ENCODE measurements at regions not wholly inside any gene's neighbourhood (a gene's known extent, or its start where the extent isn't known, plus 50 kb on each side); places are given as distances from the start of the nearest gene placed in this dataset.

GRCh38 chrX:13476384-13476783 lies 93.0 kb upstream of the EGFL6 start:
- intact Hi-C loops (cut with DNase I; ENCODE audit: low total_unique reads) = no loop called here
- no peak overlapping the region for H3K4me3 ChIP-seq
- no peaks in the 10 kb centered on the region for H3K27me3 ChIP-seq
- H3K4me1 ChIP-seq = peaks cover 0 to 39% (median 0%) of the 10 kb centered on the region in 4 donors
- H3K9me3 ChIP-seq = no peaks in the 10 kb centered on the region
- no peak overlapping the region for H3K27ac ChIP-seq
- no peak for DNase-seq
- no peak for TF ChIP-seq CTCF (IDR thresholded peaks at IDR 0.05)
- no peaks in the 10 kb centered on the region for H3K36me3 ChIP-seq

- H3K9me3 ChIP-seq = no peaks in the 10 kb centered on the region
- H3K27ac ChIP-seq = peak overlapping the region; percentile 70 to 73
- H3K4me1 ChIP-seq = peaks cover 0 to 31% (median 0%) of the 10 kb centered on the region in 4 donors
- no peak for DNase-seq
- no peaks in the 10 kb centered on the region for H3K36me3 ChIP-seq
- no peaks in the 10 kb centered on the region for H3K27me3 ChIP-seq
- intact Hi-C loops (cut with DNase I; ENCODE audit: low total_unique reads) = no loop called here
- no peak for TF ChIP-seq CTCF (IDR thresholded peaks at IDR 0.05)
- no peak overlapping the region for H3K4me3 ChIP-seq
Measured at GRCh38 chrX:13474164-13474516, 95.3 kb upstream of the EGFL6 start.

- no peaks in the 10 kb centered on the region for H3K27me3 ChIP-seq
- no peaks in the 10 kb centered on the region for H3K36me3 ChIP-seq
- no peak for DNase-seq
- no peak for TF ChIP-seq CTCF (IDR thresholded peaks at IDR 0.05)
- peaks cover 0 to 28% (median 0%) of the 10 kb centered on the region in 4 donors for H3K4me1 ChIP-seq
- H3K27ac ChIP-seq = peak overlapping the region; percentile 70 to 73
- H3K4me3 ChIP-seq = no peak overlapping the region
- intact Hi-C loops (cut with DNase I; ENCODE audit: low total_unique reads) = no loop called here
- H3K9me3 ChIP-seq = no peaks in the 10 kb centered on the region
Measured at GRCh38 chrX:13473442-13474163, 95.8 kb upstream of the EGFL6 start.

GRCh38 chrX:13472975-13473374 lies 96.4 kb upstream of the EGFL6 start:
- H3K27ac ChIP-seq = peak overlapping the region; percentile 70 to 73
- no peak for TF ChIP-seq CTCF (IDR thresholded peaks at IDR 0.05)
- H3K4me3 ChIP-seq = no peak overlapping the region
- peaks cover 0 to 23% (median 0%) of the 10 kb centered on the region in 4 donors for H3K4me1 ChIP-seq
- no peaks in the 10 kb centered on the region for H3K36me3 ChIP-seq
- intact Hi-C loops (cut with DNase I; ENCODE audit: low total_unique reads) = no loop called here
- no peaks in the 10 kb centered on the region for H3K9me3 ChIP-seq
- no peaks in the 10 kb centered on the region for H3K27me3 ChIP-seq
- DNase-seq = no peak

- Histone ChIP-seq H3K9me3 (no peaks in the 10 kb centered on the region), H3K27me3 (no peaks in the 10 kb centered on the region), H3K36me3 (no peaks in the 10 kb centered on the region), H3K4me3 (no peak overlapping the region), H3K27ac (no peak overlapping the region), H3K4me1 (peaks cover 0 to 23% (median 0%) of the 10 kb centered on the region in 4 donors)
- intact Hi-C loops (cut with DNase I; ENCODE audit: low total_unique reads) = no loop called here
- DNase-seq = no peak
- no peak for TF ChIP-seq CTCF (IDR thresholded peaks at IDR 0.05)
Measured at GRCh38 chrX:13471269-13471668, 98.1 kb upstream of the EGFL6 start.

- intact Hi-C loops (cut with DNase I; ENCODE audit: low total_unique reads) = no loop called here
- no peaks in the 10 kb centered on the region for H3K27me3 ChIP-seq
- no peak overlapping the region for H3K4me3 ChIP-seq
- H3K36me3 ChIP-seq = no peaks in the 10 kb centered on the region
- no peaks in the 10 kb centered on the region for H3K9me3 ChIP-seq
- peaks cover 0 to 23% (median 0%) of the 10 kb centered on the region in 4 donors for H3K4me1 ChIP-seq
- no peak for TF ChIP-seq CTCF (IDR thresholded peaks at IDR 0.05)
- no peak overlapping the region for H3K27ac ChIP-seq
- no peak for DNase-seq
Measured at GRCh38 chrX:13470685-13470977, 98.8 kb upstream of the EGFL6 start.
